GF-D8 (cell line): ENCODE measurements at regions not wholly inside any gene's neighbourhood (a gene's known extent, or its start where the extent isn't known, plus 50 kb on each side); places are given as distances from the start of the nearest gene placed in this dataset.
"Not testable (repeated sequence)": the region's sequence is repeated elsewhere in the genome, so short reads cannot be mapped to it uniquely, and the experiment has no call there.

Source experiments
- DNase-seq: peaks from one replicate; lab custom pipeline; 2025; lab: John Stamatoyannopoulos, UW

DNA sequence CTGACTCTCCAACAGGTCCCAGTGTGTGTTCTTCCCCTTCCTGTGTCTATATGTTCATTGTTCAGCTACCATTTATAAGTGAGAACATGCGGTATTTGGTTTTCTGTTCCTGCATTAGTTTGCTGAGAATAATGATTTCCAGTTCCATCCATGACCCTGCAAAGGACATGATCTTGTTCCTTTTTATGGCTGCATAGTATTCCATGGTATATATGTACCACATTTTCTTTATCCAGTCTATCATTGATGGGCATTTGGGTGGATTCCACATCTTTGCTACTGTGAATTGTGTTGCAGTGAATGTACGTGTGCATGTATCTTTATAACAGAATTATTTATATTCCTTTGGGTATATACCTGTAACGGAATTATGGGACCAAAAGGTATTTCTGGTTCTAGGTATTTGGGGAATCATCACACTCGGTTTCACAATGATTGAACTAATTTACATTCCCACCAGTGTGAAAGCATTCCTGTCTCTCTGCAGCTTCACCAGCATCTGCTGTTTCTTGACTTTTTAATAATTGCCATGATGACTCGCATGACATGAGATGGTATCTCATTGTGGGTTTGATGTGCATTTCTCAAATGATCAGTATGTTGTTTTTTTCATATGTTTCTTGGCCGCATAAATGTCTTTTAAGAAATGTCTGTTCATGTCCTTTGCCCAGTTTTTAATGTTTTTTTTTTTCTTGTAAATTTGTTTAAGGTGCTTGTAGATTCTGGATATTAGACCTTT is 60.2 kb downstream of the LSMEM1 start:
- DNase-seq: no peak

DNA sequence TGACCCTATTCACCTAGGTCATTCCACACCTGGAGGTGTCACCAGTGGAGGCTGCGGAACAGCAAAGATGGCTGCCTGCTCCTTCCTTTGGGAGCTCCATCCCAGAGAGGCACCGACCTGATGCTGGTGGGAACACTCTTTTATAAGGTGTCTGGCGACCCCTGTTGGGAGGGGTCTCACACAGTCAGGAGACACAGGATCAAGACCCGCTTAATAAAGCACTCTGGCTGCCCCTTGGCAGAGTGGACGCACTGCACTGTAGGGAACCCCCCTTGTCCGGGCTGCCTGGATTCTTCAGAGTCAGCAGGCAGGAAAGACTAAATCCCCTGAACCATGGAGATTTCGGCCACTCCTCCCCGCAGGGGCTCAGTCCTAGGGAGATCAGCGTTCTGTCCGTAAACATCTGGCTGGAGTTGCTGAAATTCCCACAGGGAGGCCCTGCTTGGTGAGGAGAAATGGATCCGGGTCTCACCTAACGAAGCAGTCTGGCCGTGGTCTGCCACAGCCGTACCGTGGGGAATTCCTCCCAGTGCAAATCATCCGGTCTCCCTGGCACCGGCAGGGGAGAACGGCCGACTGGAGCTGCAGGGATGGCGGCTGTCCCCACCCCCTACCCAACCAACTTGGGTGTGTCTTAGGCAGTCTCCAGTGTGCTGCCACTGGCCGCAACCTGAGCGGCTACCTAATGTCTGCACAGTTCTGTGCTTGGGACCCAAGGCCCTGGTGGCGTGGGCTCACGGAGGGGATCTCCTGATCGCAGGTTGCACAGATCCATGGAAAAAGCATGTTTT is 66.1 kb downstream of the LSMEM1 start:
- DNase-seq: no peak

DNA sequence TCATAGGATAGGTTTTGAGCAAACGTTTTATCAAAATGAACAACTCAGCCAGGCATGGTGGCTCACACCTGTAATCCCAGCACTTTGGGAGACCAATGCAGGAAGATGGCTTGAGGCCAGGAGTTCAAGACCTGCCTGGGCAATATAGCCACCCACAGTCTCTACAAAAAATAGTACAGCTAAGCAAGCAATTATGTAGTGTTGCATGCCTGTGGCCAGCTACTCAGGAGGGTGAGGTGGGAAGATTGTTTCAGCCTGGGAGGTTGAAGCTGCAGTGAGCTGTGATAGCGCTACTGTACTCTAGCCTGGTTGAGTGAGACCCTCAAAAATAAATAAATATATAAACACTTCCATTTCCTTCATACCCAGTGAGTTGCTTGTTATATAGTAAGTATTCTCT is 67.1 kb downstream of the LSMEM1 start:
- no peak for DNase-seq

DNA sequence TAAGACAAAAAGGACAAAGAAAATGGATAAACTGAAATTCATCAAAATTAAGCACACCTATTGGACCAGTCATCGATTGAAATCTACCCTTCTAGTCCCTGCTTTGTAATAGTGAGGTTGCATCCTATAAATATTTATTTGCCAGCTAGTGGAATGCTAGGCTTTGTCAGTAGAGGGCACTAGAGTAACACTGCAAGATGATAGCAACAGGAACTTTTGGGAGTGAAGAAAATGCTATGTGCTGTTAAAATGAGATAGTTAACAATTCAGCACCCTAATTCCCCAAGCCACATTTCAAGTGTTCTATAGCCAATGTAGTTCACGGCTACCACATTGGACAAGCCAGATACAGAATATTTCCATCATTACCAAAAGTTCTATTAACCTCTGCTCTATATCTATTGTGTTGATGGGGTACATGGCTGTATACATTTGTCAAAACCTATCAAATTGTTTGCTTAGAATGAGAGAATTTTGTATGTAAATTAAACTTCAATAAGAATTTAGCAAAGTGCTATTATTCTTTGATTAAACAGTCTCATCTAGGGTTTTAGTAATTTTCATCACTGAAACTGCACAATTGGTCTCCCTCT is 69.8 kb downstream of the LSMEM1 start:
- peak; percentile 3 for DNase-seq

DNA sequence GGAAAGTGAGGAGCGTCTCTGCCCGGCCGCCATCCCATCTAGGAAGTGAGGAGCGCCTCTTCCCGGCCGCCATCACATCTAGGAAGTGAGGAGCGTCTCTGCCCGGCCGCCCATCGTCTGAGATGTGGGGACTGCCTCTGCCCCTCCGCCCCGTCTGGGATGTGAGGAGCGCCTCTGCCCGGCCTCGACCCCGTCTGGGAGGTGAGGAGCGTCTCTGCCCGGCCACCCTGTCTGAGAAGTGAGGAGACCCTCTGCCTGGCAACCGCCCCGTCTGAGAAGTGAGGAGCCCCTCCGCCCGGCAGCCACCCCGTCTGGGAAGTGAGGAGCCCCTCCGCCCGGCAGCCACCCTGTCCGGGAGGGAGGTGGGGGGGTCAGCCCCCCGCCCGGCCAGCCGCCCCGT is 70.7 kb downstream of the LSMEM1 start:
- DNase-seq: not testable (repeated sequence)

DNA sequence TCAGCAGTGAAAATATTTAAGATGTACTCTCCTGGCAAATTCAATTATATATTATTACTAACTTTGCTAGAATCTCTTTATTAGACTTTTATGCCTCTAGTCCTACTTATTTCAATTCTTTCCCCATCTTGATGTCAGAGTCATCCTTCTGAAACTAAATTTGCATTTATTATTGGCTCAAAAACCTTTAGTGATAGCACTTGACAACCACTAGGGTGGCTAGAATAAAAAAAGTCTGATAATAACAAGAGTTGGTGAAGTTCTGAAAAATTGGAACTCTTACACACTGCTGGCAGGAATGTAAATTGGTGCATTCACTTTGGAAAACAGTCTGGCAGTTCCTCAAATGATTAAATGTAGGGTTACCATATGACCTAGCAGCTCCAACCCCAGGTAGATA is 73.8 kb downstream of the LSMEM1 start:
- no peak for DNase-seq

DNA sequence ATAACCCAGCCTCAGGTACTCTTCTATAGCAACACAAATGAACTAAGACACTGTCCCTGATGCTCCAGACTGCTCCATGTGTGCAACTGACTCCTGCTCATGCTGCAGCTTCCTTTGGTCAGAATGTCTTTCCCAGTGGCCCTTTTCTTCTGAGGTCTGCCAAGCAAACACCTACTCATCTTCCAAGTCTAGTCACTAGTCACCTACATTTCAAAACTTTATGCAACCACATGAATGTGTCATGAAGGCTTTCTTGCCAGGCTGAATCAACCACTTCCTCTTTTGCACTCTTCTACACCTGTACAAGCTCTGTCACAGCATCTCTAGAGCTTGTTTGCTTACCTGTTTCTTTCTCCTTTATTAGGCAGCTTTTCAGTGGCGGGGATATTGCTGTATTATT is 75.8 kb downstream of the LSMEM1 start:
- DNase-seq: no peak

DNA sequence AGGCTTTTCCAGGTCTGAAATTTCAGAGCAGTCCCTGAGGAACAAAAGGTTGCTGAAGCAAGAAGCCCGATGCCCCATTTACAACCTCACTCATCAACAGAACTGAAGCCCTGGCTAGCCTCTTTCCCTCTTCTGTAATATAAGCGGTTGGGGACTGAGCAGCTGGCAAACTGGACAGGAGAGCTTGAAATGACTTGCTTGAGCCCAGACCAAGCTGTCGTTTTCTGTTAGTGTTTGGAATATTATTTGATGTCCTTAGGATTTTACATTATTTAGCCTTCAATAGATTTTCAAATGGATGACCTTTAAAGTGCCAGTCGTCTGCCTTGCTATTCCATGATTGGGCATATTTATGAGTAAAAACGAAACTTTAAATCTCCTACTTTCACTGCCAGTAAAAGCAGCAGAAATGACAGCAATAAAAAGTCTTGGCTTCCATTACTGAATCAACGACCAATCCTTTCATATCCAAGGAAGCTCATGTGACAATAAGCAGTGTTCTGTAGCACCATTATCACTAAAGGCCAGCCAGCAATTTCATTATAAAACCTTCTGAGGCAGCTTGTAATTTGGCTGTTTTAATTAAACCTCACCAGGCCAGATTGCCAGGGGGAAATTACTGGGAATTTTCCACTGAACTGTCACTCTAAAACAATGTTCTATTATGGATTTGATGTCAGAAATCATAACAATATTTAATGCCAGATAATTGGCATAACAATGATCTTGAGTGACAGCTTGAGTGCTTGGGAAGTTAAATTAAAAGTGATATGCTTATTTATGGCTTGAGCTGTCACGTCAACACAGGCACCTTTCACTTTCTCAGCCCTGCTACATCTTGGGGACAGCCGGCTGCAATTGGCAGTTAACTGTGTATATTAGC is 85.9 kb downstream of the LSMEM1 start:
- no peak for DNase-seq

DNA sequence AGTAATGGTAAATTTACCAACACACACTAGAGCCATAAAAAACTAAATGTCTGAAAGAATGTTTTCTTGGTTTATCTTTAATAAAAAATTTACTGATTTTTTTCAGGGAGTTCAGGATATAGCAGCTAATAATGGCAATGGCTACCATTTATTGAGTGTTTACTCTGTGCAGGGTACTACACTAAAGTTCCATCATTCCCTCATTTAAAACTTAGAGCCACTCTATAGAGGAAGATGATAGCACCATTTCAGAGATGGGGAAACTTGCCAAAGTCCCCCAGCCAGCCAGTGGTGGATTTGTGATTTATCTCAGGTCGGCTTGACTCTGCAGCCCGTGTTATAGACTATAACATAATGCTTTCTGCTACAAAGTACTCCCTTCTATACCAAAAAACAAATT is 86.6 kb downstream of the LSMEM1 start:
- no peak for DNase-seq

DNA sequence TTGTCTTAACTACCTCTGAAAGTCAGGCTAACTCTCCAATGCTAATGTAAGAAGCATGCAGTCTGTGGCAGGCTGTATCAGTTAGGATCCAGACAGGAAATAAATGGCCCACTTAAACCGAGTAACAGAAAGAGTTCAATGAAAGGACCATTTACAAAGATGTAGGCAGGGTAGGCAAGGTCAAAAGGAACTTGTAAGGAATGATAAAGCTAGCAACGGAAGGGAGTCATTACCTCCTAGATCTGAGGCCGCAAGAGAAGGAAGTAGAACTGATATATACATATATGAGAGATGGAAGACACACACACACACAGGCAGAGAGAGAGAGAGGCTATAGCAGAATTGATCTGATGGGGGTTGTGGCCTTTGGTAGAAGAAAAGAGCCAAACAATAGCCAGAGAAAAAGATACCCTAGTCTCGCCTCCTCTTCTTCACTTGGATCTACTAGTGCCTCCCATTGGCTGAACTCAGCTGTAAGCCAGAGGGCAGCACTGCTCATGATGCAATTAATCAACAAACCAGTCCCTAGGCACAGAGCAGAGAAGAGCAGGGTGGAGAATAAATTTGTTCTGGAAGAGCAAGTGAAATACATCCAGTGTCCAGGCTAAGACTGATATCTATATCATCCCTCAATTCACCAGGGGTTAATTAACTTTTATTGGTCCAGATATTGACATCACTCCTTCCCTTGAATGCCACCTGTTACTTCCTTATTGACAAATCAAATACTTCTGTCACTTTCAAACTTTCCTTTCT is 91.2 kb downstream of the LSMEM1 start:
- DNase-seq: no peak

DNA sequence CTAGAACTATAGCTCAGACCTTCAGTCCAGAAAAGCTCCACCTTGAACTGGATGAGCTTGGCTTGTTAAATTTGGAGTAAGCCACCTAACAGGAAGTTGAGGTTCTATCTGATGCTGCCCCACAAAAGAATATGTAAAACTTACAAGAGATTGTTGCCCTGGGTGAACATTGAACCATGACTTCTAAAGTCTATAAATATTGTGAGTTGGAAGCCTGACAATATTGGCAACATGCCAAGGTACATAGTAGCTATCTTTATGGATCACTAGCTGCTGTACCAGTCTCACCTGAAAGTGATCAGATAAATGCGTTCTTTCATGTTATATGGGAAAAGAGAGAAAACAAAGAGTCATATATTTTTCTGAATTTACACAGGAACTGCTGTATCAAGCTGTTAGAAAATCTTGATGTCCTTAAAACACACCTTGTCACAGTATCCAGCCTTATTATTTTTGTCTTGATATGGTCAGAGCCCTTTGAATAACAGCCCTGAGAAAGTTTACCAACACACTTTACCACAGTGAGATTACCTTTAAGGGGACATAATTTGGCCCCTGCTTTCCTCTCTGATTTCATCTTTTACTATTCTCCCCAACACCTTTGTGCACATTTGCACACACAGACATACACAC is 92.0 kb downstream of the LSMEM1 start:
- DNase-seq: no peak

DNA sequence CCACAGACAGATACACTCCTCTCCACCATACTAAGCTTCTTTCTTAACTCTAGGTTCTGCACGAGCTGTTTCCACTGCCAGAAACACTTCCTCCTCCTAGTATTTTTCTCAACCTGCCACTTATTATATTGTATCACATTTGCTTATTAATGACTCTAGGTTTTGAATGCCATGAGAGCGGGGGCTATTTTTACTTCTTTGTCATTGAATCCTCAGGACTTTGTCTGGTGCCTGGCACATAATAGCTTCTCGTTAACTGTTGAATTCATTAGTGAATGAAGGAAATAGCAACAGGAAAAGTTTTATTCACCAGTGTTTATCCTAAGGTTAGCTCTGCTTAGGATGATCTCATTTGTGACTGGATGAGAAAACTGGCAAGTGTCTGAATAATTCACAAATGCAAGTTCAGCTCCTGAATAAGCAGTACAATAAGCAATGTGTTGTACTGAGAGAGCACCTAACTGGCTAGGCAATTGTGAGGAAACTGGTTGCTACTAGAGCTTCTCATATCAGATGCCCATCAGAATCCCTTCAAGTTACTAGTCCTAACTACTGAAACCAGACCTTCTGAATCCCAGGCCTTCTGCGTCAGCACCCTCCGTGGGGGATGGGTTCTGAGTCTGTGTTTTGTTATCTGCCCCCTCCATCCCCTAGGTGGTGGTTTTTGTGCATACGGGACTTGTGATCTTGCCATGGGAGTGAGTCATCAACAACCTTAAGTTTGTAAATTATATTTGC is 92.7 kb downstream of the LSMEM1 start:
- DNase-seq: no peak

DNA sequence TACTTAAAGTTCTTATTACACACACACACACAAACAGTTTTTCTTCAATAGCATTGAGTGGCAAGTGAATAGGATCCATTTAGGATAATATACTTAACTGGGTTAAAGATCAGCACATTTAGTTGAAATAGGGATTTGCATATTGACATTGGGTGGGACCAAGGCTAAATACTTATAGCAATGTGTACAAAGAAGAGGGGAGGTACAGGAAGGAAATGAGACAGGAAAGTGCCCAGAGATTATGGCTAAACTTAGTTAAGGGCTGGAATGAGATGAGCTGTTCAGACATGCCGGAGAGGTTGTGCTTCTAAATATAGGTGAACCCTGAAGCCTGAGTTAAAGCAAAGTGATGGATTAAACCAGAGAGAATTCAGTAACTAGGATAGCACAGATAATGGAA is 95.1 kb downstream of the LSMEM1 start:
- no peak for DNase-seq

DNA sequence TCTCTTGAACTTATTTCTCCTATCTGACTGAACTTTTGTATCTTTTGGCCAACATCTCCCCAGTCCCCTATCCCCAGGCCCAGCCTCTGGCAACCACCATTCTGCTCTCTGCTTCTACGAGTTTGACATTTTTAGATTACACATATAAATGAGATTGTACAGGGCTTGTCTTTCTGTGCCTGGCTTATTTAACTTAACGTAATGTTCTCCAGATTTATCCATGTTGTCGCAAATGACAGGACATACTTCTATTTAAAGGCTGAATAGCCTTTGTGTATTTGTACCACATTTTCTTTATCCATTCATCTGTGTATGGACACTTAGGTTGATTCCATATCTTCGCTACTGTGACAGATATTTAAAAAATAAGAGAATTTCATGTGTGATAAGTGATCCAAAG is 98.6 kb downstream of the LSMEM1 start:
- DNase-seq: no peak

DNA sequence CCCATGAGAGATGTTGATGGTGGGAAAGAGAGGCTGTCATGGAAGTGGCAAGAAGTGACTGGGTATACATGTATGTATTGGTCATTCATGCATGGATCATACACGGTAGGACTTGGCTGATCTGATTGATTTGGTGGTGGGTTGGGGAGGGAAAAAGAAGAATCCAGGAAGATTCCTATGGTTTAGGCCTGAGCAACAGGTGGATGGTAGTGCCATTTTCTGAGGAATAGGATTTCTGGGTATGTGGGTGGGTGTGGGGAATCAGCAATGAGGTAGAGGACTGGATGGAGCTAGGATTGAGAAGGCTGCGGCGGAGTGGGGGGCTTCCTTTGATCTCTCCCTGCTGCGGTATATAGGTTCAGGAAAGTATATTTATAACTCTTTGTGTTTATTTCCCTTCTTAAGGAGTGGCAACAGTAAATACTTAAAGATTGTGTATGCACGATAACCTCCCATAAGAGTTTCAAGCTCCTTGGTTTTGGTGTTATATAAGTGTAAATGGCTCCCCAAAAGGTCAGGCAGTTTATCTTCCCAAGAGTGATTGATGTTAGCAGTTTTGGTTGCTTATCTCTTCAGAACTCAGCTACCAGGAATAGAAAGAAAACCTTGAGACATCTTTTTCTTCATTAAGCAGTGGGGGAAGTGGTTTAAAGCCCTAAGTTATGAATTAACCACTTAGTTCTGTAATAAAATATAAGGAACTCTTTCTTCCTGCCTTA is 100.1 kb downstream of the LSMEM1 start:
- no peak for DNase-seq

DNA sequence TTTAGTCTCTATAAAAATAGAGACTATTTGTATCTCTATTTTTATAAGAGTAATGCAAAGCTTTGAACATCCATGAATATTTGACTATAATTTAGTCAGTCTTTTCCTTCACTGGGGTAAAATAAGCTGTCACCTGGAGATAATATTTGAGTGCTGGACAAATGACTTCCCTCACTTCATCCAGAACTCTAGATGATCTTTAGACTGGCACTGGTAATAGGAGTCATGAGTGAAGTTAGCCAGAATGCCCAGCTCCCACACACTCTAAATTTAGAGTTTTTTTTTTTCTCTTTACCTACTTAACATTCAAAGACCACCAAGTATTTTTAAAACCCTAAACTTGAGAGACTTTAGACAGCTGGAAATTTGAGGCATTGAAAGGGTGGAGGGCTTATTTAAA is 100.7 kb downstream of the LSMEM1 start:
- no peak for DNase-seq

DNA sequence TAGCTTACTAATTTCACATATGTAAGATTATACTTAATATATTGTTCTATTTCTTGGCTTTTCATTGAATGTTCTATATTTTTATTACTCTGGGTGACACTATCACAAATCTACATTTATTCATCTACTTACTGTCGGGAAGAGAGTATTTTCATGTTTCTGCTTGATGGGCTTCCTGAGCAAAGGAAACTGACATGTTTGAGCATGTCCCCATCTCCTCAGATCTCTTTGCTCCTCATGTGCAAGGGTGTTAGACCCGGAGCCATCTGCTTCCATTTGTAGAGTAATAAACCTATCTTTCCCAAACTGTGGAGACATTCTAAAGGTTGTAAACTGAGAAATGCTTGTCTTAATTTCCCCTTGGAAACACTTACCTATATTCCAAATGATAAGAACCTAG is 103.5 kb downstream of the LSMEM1 start:
- DNase-seq: no peak

DNA sequence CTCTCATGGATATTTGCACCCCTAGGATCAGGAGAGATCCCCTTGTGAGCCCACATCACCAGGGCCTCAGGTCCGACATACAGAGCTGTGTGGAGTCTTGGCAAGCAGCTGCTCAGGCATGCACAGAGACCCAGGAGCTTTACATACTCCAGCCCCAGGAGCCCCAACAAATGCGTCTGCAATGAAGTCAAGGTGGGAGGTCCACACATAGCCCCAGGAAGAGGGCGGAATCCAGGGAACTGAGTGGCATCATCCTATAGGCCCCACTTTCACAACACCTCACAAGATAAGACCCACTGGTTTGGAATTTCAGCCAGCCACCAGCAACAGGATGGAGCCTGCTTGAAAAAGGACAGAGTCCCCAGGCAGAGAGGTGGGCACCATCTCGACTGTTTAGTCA is 106.7 kb downstream of the LSMEM1 start:
- DNase-seq: no peak

DNA sequence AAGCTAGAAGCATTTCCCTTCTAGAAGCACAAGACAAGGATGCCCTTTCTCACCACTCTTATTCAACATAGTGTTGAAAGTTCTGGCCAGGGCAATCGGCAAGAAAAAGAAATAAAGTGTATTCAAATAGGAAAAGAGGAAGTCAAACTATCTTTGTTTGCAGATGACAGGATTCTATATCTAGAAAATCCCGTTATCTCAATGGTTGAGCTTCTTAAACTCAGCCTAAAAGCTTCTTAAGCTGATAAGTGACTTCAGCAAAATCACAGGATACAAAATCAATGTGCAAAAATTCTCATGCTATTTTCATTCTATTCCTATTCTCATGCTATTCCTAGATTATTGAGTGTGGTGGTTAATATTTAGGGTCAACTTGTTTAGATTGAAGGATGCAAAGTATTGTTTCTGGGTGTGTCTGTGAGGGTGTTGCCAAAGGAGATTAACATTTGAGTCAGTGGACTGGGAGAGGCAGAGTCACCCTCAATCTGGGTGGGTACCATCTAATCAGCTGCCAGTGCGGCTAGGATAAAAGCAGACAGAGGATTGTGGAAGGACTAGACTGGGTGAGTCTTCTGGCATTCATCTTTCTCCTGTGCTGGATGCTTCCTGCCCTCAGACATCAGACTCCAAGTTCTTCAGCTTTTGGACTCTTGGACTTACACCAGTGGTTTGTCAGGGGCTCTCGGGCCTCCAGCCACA is 111.9 kb downstream of the LSMEM1 start:
- not testable (repeated sequence) for DNase-seq
